Uterus (tissue), 3 donors: ENCODE measurements at regions not wholly inside any gene's neighbourhood (a gene's known extent, or its start where the extent isn't known, plus 50 kb on each side); places are given as distances from the start of the nearest gene placed in this dataset.

Source experiments
- DNase-seq, 2 donors: peaks; one replicate each; pipeline ENCODE4 v3.0.0-alpha.2; 2019 to 2020
- H3K27ac ChIP-seq, 2 donors: fragments of 200-600 bp; sonication (generic); 1 replicate in 1 of 2; 2 replicates in 1 of 2; pipeline ENCODE4 v1.5.1; 2016 to 2018
- H3K27me3 ChIP-seq, 2 donors: fragments of 200-600 bp; sonication (generic); one replicate each; pipeline ENCODE4 v1.5.1; 2018 to 2019; ENCODE audit warnings: control low read depth in 1 of 2
- H3K36me3 ChIP-seq, 2 donors: fragments of 200-600 bp; sonication (generic); one replicate each; pipeline ENCODE4 v1.5.1; 2019; ENCODE audit warnings: control low read depth in 1 of 2
- H3K4me1 ChIP-seq, 2 donors: fragments of 200-600 bp; sonication (generic); one replicate each; pipeline ENCODE4 v1.5.1; 2018 to 2019; ENCODE audit warnings: control low read depth in 1 of 2
- H3K4me3 ChIP-seq, 2 donors: fragments of 200-600 bp; sonication (generic); 1 replicate in 1 of 2; 2 replicates in 1 of 2; pipeline ENCODE4 v1.5.1; 2018 to 2019; ENCODE audit warnings: mild to moderate bottlenecking in 1 of 2
- H3K9me3 ChIP-seq, 2 donors: fragments of 200-600 bp; sonication (generic); one replicate each; pipeline ENCODE4 v1.5.1; 2019; ENCODE audit warnings: control low read depth in 1 of 2
- CTCF ChIP-seq, 4 experiments: fragments of 200-600 bp in 2 of 4; fragments of 450-650 bp in 2 of 4; sonication (generic) in 2 of 4; IDR thresholded peaks; one replicate each; pipeline ENCODE4 v1.5.1; 2016 to 2019; ENCODE audit warnings: antibody characterized with exemption in 4 of 4, mild to moderate bottlenecking in 2 of 4, moderate library complexity in 1 of 4
- POLR2A ChIP-seq, 2 donors: fragments of 450-650 bp; IDR thresholded peaks; one replicate each; pipeline ENCODE4 v1.6.1; 2016; ENCODE audit warnings: antibody characterized with exemption in 2 of 2, mild to moderate bottlenecking in 1 of 2, moderate library complexity in 1 of 2
- intact Hi-C: fragments of 100-400 bp; cut with DNase I; formaldehyde crosslinking; loops from one replicate; pipeline ENCODE4 v1.15.1; 2023; ENCODE audit warnings: low total_unique reads
- donor health status: DM: yes; HTN: yes; CAD: no.

DNA sequence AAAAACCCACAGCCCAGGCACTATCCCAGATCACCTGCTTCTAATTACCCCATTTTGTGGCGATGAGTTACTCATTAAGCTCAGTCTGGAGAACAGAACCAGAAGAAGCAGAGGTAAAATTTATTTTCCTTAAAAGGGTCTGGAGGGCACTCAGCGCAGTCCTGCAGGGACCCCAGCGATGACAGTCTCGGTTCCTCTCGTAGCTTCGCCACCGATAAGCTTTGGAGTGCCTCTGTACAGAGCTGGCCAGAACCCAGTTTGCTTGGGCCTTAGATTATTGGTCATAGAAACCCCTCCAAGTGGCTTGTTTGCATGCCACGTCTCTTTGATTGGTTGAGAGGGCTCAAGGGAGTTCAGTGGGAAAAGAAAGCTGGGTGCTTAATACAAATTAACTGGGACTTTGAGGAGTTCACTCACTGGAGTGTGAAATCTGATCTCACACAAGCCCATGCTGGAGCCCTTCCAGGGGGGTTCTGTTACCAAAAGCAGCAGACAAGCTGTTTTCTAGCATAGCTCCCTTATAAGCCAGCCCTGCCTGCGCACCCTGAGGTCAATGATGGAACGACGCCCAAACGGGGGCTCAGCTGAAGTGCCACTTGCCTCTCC, 158.5 kb upstream of the ARID1B start:
- Histone ChIP-seq H3K27ac (no peak overlapping the region), H3K36me3 (no peaks in the 10 kb centered on the region), H3K9me3 (no peaks in the 10 kb centered on the region), H3K4me1 (no peaks in the 10 kb centered on the region), H3K4me3 (no peak overlapping the region), H3K27me3 (no peaks in the 10 kb centered on the region)
- intact Hi-C loops = no loop called here
- no peak for TF ChIP-seq CTCF (IDR thresholded peaks at IDR 0.05)
- no peak for TF ChIP-seq POLR2A (IDR thresholded peaks at IDR 0.05)
- no peak for DNase-seq

DNA sequence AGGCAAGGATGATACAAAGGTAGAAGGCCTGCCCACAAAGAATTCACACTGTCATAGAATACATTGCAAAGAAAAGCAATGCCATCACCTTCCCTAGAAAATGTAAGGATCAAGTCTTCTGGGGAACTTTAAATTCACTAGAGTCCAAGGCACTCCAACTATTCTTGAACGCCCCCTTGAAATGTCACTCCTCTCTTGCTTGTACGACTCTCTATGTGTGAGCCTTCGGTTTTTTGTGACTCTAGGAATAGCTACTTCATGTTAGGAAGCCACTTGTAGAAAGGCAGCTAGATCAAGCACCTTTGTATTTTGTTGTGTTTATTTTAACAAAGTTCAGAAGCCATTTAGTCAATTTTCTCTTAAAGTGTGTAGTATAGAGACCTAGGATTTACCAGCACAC, 159.2 kb upstream of the ARID1B start:
- no peaks in the 10 kb centered on the region for H3K27me3 ChIP-seq
- no peak overlapping the region for H3K4me3 ChIP-seq
- H3K27ac ChIP-seq = no peak overlapping the region
- DNase-seq = no peak
- TF ChIP-seq POLR2A (IDR thresholded peaks at IDR 0.05) (no peak), CTCF (IDR thresholded peaks at IDR 0.05) (no peak)
- H3K9me3 ChIP-seq = no peaks in the 10 kb centered on the region
- intact Hi-C loops = no loop called here
- H3K4me1 ChIP-seq = no peaks in the 10 kb centered on the region
- H3K36me3 ChIP-seq = no peaks in the 10 kb centered on the region

DNA sequence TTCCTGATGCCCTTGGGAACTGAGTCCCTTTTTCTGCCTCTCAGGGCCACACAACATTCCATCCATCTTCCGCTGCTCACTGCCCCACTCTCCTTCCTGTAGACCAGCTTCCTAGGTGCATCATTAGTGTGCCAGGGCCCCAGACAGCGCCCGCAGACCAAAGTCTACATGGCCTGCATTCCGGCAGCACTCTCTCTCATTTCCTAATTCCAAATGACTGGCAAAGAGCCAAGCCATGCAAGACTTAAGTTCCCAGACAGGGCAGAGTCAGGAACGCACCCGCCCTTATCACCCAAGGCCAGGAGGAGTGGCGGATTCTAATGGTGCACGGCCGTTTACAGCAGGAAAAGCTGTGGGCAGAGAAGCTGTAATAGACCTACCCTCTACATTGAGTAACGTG, 159.8 kb upstream of the ARID1B start:
- no peaks in the 10 kb centered on the region for H3K4me1 ChIP-seq
- no peaks in the 10 kb centered on the region for H3K36me3 ChIP-seq
- TF ChIP-seq POLR2A (IDR thresholded peaks at IDR 0.05) (no peak), CTCF (IDR thresholded peaks at IDR 0.05) (no peak)
- no peaks in the 10 kb centered on the region for H3K27me3 ChIP-seq
- intact Hi-C loops = no loop called here
- no peak overlapping the region for H3K4me3 ChIP-seq
- no peaks in the 10 kb centered on the region for H3K9me3 ChIP-seq
- no peak for DNase-seq
- no peak overlapping the region for H3K27ac ChIP-seq

DNA sequence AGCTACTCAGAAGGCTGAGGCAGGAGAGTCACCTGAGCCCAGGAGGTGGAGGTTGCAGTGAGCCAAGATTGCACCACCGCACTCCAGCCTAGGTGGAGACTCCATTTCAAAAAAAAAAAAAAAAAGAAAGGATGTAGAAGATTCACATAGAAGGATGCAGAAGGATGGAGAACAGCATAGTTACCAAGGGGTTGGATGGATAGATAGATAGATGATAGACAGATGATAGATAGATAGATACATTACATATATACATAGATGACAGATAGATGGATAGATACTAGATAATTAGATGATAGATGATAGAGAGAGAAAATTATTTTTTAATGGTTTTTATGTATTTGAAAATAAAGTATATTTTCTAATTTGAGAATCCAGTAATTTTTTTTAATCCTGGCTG, 160.7 kb upstream of the ARID1B start:
- TF ChIP-seq CTCF (IDR thresholded peaks at IDR 0.05) (no peak), POLR2A (IDR thresholded peaks at IDR 0.05) (no peak)
- no peak overlapping the region for H3K4me3 ChIP-seq
- DNase-seq = no peak
- H3K27me3 ChIP-seq = no peaks in the 10 kb centered on the region
- no peaks in the 10 kb centered on the region for H3K4me1 ChIP-seq
- intact Hi-C loops = no loop called here
- H3K9me3 ChIP-seq = no peaks in the 10 kb centered on the region
- H3K36me3 ChIP-seq = no peaks in the 10 kb centered on the region
- H3K27ac ChIP-seq = no peak overlapping the region

- H3K4me3 ChIP-seq = no peak overlapping the region
- intact Hi-C loops = no loop called here
- no peaks in the 10 kb centered on the region for H3K9me3 ChIP-seq
- no peaks in the 10 kb centered on the region for H3K4me1 ChIP-seq
- DNase-seq = no peak
- no peaks in the 10 kb centered on the region for H3K36me3 ChIP-seq
- TF ChIP-seq POLR2A (IDR thresholded peaks at IDR 0.05) (no peak), CTCF (IDR thresholded peaks at IDR 0.05) (no peak)
- H3K27me3 ChIP-seq = no peaks in the 10 kb centered on the region
- H3K27ac ChIP-seq = no peak overlapping the region
Measured at GRCh38 chr6:156613996-156614395, 163.2 kb upstream of the ARID1B start.
